ENCODE measurements at regions not wholly inside any gene's neighbourhood (a gene's known extent, or its start where the extent isn't known, plus 50 kb on each side); places are given as distances from the start of the nearest gene placed in this dataset.

- Histone ChIP-seq H3K4me3 (replicated peaks in 1 of 3) (no peak overlapping the region), H3K36me3 (no peaks in the 10 kb centered on the region), H3K4me1 (no peaks in the 10 kb centered on the region), H3K27me3 (no peaks in the 10 kb centered on the region), H3K9me3 (no peaks in the 10 kb centered on the region), H3K27ac (no peak overlapping the region)
- WGBS, 2 donors: 77 to 79% methylated on average over 5 of the region's 5 CpGs
- TF ChIP-seq, protein P1, sequence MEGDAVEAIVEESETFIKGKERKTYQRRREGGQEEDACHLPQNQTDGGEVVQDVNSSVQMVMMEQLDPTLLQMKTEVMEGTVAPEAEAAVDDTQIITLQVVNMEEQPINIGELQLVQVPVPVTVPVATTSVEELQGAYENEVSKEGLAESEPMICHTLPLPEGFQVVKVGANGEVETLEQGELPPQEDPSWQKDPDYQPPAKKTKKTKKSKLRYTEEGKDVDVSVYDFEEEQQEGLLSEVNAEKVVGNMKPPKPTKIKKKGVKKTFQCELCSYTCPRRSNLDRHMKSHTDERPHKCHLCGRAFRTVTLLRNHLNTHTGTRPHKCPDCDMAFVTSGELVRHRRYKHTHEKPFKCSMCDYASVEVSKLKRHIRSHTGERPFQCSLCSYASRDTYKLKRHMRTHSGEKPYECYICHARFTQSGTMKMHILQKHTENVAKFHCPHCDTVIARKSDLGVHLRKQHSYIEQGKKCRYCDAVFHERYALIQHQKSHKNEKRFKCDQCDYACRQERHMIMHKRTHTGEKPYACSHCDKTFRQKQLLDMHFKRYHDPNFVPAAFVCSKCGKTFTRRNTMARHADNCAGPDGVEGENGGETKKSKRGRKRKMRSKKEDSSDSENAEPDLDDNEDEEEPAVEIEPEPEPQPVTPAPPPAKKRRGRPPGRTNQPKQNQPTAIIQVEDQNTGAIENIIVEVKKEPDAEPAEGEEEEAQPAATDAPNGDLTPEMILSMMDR (IDR thresholded peaks at IDR 0.05): no peak
- TF ChIP-seq POLR2A (IDR thresholded peaks at IDR 0.05): no peak
- intact Hi-C loops (cut with DNase I): no loop called here
- DNase-seq: no peak
Observed at GRCh38 chr20:12775041-12775440, 233.7 kb upstream of the SPTLC3 start.

- Histone ChIP-seq H3K27me3 (no peaks in the 10 kb centered on the region), H3K36me3 (no peaks in the 10 kb centered on the region), H3K4me1 (no peaks in the 10 kb centered on the region), H3K27ac (no peak overlapping the region), H3K9me3 (no peaks in the 10 kb centered on the region), H3K4me3 (replicated peaks in 1 of 3) (no peak overlapping the region)
- DNase-seq: no peak
- intact Hi-C loops (cut with DNase I): no loop called here
- 94 to 96% methylated on average over 5 of the region's 5 CpGs for WGBS, 2 donors
- no peak for TF ChIP-seq POLR2A (IDR thresholded peaks at IDR 0.05)
- TF ChIP-seq, protein P1 (IDR thresholded peaks at IDR 0.05): no peak
Observed at GRCh38 chr20:12777016-12777415, 231.8 kb upstream of the SPTLC3 start.

DNA sequence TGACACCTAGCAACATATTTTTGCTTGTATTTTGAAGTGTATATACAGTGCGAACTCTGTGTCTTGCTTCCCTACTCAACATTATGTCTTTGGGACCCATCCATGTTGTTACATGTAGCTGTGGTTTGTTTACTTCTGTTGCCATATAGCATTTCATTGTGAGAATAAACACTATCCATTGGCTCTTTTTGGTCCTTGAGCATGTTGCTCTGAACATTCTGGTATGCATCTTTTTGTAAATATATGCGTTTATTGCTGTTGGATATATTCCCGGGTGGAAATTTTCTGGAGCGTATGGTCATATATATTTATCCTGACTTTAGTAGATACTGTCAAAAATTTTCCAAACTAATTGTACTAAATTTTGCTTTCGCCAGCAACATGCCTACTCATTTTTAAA, 222.5 kb upstream of the SPTLC3 start:
- Histone ChIP-seq H3K27ac (no peak overlapping the region), H3K4me3 (replicated peaks in 1 of 3) (no peak overlapping the region), H3K27me3 (no peaks in the 10 kb centered on the region), H3K9me3 (no peaks in the 10 kb centered on the region), H3K4me1 (no peaks in the 10 kb centered on the region), H3K36me3 (no peaks in the 10 kb centered on the region)
- WGBS, 2 donors: 86 to 90% methylated on average over 5 of the region's 5 CpGs
- no peak for DNase-seq
- intact Hi-C loops (cut with DNase I): no loop called here
- no peak for TF ChIP-seq POLR2A (IDR thresholded peaks at IDR 0.05)
- TF ChIP-seq, protein P1 (IDR thresholded peaks at IDR 0.05): no peak

DNA sequence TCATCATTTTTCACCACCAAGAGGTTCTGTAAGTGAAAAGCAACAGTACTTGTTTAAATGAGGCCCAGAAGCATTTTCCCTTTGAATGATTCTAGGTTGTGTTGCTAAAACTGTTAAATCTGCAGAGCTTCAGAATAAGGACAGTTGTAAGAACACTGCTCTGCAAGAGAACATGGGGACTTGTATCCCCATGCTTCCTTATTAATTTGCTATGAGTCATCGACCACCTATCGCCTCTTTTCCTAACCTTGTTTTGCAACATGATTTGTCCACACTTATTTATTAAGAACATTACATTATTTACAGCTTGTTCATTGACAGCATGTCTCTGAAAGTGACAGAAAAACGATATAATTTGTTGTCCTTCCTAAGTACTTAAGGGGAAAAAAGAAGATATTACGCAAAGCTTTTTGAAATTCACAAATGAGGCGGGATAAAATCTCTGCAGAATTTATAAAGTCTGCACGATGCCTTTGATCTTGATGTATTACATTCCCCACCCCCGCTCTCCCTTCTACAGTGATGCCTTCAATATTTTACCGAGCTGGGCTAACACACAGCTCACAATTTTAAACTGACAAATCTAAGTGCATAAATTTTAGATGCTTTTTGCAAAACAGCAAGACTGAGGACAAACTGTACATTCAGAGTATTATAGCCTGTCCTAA, 220.0 kb upstream of the SPTLC3 start:
- no peaks in the 10 kb centered on the region for H3K9me3 ChIP-seq
- no peak overlapping the region for H3K4me3 ChIP-seq (replicated peaks in 1 of 3)
- TF ChIP-seq, protein P1 (IDR thresholded peaks at IDR 0.05): no peak
- no peak for TF ChIP-seq POLR2A (IDR thresholded peaks at IDR 0.05)
- 79 to 83% methylated on average over 8 of the region's 8 CpGs for WGBS, 2 donors
- DNase-seq: no peak
- H3K27me3 ChIP-seq: no peaks in the 10 kb centered on the region
- H3K4me1 ChIP-seq: no peaks in the 10 kb centered on the region
- H3K27ac ChIP-seq: no peak overlapping the region
- intact Hi-C loops (cut with DNase I): no loop called here
- no peaks in the 10 kb centered on the region for H3K36me3 ChIP-seq

- Histone ChIP-seq H3K27me3 (no peaks in the 10 kb centered on the region), H3K4me1 (no peaks in the 10 kb centered on the region), H3K9me3 (no peaks in the 10 kb centered on the region), H3K36me3 (no peaks in the 10 kb centered on the region), H3K4me3 (replicated peaks in 1 of 3) (no peak overlapping the region), H3K27ac (no peak overlapping the region)
- WGBS, 2 donors: 70 to 83% methylated on average over 1 of the region's 1 CpG
- no peak for DNase-seq
- no peak for TF ChIP-seq POLR2A (IDR thresholded peaks at IDR 0.05)
- TF ChIP-seq, protein P1 (IDR thresholded peaks at IDR 0.05): no peak
- intact Hi-C loops (cut with DNase I): no loop called here
Observed at GRCh38 chr20:12790859-12791258, 217.9 kb upstream of the SPTLC3 start.
